Trophoblast cell (in vitro differentiated cells and primary cell): ENCODE measurements at regions not wholly inside any gene's neighbourhood (a gene's known extent, or its start where the extent isn't known, plus 50 kb on each side); places are given as distances from the start of the nearest gene placed in this dataset.

Experiments
- DNase-seq, 2 donors: peaks; one replicate each; pipeline ENCODE4 v3.0.0-alpha.2; 2016
- H2AFZ ChIP-seq: 2 replicates; pipeline ENCODE4 v1.6.1; 2013; ENCODE audit warnings: low read length, moderate library complexity, mild to moderate bottlenecking; ENCODE audit not compliant: insufficient read depth, poor library complexity
- H2AK5ac ChIP-seq: 2 replicates; pipeline ENCODE4 v1.6.1; 2013; ENCODE audit warnings: mild to moderate bottlenecking, low read length
- H2BK120ac ChIP-seq: 2 replicates; pipeline ENCODE4 v1.6.1; 2013; ENCODE audit warnings: low read length, mild to moderate bottlenecking, moderate library complexity; ENCODE audit not compliant: insufficient read depth, poor library complexity
- H2BK12ac ChIP-seq: 2 replicates; pipeline ENCODE4 v1.6.1; 2013; ENCODE audit warnings: mild to moderate bottlenecking, low read length, moderate library complexity
- H2BK5ac ChIP-seq: 2 replicates; pipeline ENCODE4 v1.6.1; 2013; ENCODE audit warnings: low read length, low read depth, moderate library complexity, mild to moderate bottlenecking; ENCODE audit not compliant: poor library complexity
- H3K14ac ChIP-seq: 2 replicates; pipeline ENCODE4 v1.6.1; 2013; ENCODE audit warnings: mild to moderate bottlenecking, low read length
- H3K18ac ChIP-seq: 2 replicates; pipeline ENCODE4 v1.6.1; 2013; ENCODE audit warnings: mild to moderate bottlenecking, low read length
- H3K23ac ChIP-seq: 2 replicates; pipeline ENCODE4 v1.6.1; 2013; ENCODE audit warnings: low read length
- H3K27ac ChIP-seq: 2 replicates; pipeline ENCODE4 v1.5.1; 2013; ENCODE audit warnings: low read depth, mild to moderate bottlenecking, inconsistent platforms, low read length, moderate library complexity
- H3K27me3 ChIP-seq: 2 replicates; pipeline ENCODE4 v1.6.1; 2013; ENCODE audit warnings: inconsistent platforms, mild to moderate bottlenecking, low read length, moderate library complexity; ENCODE audit not compliant: insufficient read depth
- H3K36me3 ChIP-seq, 2 experiments: 1 replicate in 1 of 2; 2 replicates in 1 of 2; pipeline ENCODE4 v1.6.1; 2013; ENCODE audit warnings: low read length in 2 of 2, mild to moderate bottlenecking in 2 of 2, moderate library complexity in 1 of 2; ENCODE audit not compliant: insufficient read depth in 2 of 2, control insufficient read depth in 1 of 2
- H3K4ac ChIP-seq: 2 replicates; pipeline ENCODE4 v1.6.1; 2013; ENCODE audit warnings: low read depth, mild to moderate bottlenecking, low read length, moderate library complexity
- H3K4me1 ChIP-seq, 2 experiments: 1 replicate in 1 of 2; 2 replicates in 1 of 2; pipeline ENCODE4 v1.6.1; 2013; ENCODE audit warnings: low read length in 2 of 2, mild to moderate bottlenecking in 2 of 2, moderate library complexity in 1 of 2; ENCODE audit not compliant: insufficient read depth in 2 of 2, control insufficient read depth in 1 of 2
- H3K4me2 ChIP-seq: 2 replicates; pipeline ENCODE4 v1.6.1; 2013; ENCODE audit warnings: inconsistent platforms, mild to moderate bottlenecking, low read length, moderate library complexity
- H3K4me3 ChIP-seq: 2 replicates; pipeline ENCODE4 v1.5.1; 2013; ENCODE audit warnings: mild to moderate bottlenecking, low read depth, low read length, inconsistent platforms
- H3K79me1 ChIP-seq: one replicate; pipeline ENCODE4 v1.6.1; 2013; ENCODE audit warnings: low read length
- H3K79me2 ChIP-seq: 2 replicates; pipeline ENCODE4 v1.6.1; 2013; ENCODE audit warnings: low read length, mild to moderate bottlenecking; ENCODE audit not compliant: control insufficient read depth, insufficient read depth, poor library complexity
- H3K9ac ChIP-seq: 2 replicates; pipeline ENCODE4 v1.6.1; 2013; ENCODE audit warnings: mild to moderate bottlenecking, low read length
- H3K9me3 ChIP-seq: 2 replicates; pipeline ENCODE4 v1.6.1; 2013; ENCODE audit warnings: low read depth, mild to moderate bottlenecking, control low read depth, inconsistent platforms, low read length; ENCODE audit not compliant: insufficient read depth
- H4K12ac ChIP-seq: 2 replicates; pipeline ENCODE4 v1.6.1; 2013; ENCODE audit warnings: low read depth, mild to moderate bottlenecking, low read length, moderate library complexity
- H4K8ac ChIP-seq: 2 replicates; pipeline ENCODE4 v1.6.1; 2013; ENCODE audit warnings: low read depth, mild to moderate bottlenecking, low read length, moderate library complexity
- H4K91ac ChIP-seq: one replicate; pipeline ENCODE4 v1.6.1; 2013; ENCODE audit warnings: low read depth, mild to moderate bottlenecking, low read length, moderate library complexity
- WGBS: extraction: QIAGEN DNeasy Blood & Tissue Kit; methylation state at CpG from one replicate; pipeline ENCODE4 v1.1.7; 2013; ENCODE audit warnings: missing lambda C conversion rate; ENCODE audit not compliant: insufficient read length, insufficient coverage; ENCODE audit errors: extremely low coverage; 5-methylcytosine and 5-hydroxymethylcytosine counted together

- no peak overlapping the region for H3K4me2 ChIP-seq
- no peak overlapping the region for H3K23ac ChIP-seq
- no peak overlapping the region for H4K91ac ChIP-seq
- no peak overlapping the region for H3K4ac ChIP-seq
- no peak overlapping the region for H2AFZ ChIP-seq
- no peak overlapping the region for H2BK120ac ChIP-seq
- no peak overlapping the region for H3K14ac ChIP-seq
- no peaks in the 10 kb centered on the region for H3K4me1 ChIP-seq
- no peaks in the 10 kb centered on the region for H3K9me3 ChIP-seq
- no peak overlapping the region for H4K8ac ChIP-seq
- no peak overlapping the region for H3K4me3 ChIP-seq
- H3K79me1 ChIP-seq, result no peaks in the 10 kb centered on the region
- no peak overlapping the region for H3K18ac ChIP-seq
- no peak overlapping the region for H3K9ac ChIP-seq
- no peak overlapping the region for H2AK5ac ChIP-seq
- WGBS, result no CpG with 5 or more reads among the region's 7 CpGs
- no peaks in the 10 kb centered on the region for H3K79me2 ChIP-seq
- no peak overlapping the region for H4K12ac ChIP-seq
- DNase-seq, result no peak
- H3K36me3 ChIP-seq, result no peaks in the 10 kb centered on the region
- H2BK12ac ChIP-seq, result no peak overlapping the region
- H3K27ac ChIP-seq, result no peak overlapping the region
- H3K27me3 ChIP-seq, result no peaks in the 10 kb centered on the region
- H2BK5ac ChIP-seq, result no peak overlapping the region
These were observed 345.3 kb upstream of the OBI1 start for GRCh38 chr13:79003989-79004898.

- H3K9ac ChIP-seq, result no peak overlapping the region
- H3K4me3 ChIP-seq, result no peak overlapping the region
- H3K4me1 ChIP-seq, result no peaks in the 10 kb centered on the region
- H3K9me3 ChIP-seq, result no peaks in the 10 kb centered on the region
- H3K23ac ChIP-seq, result no peak overlapping the region
- no peak overlapping the region for H2AK5ac ChIP-seq
- no peak overlapping the region for H3K14ac ChIP-seq
- DNase-seq, result no peak
- H4K8ac ChIP-seq, result no peak overlapping the region
- no peak overlapping the region for H4K12ac ChIP-seq
- no peak overlapping the region for H2BK12ac ChIP-seq
- no peak overlapping the region for H3K4ac ChIP-seq
- no peak overlapping the region for H3K27ac ChIP-seq
- H3K27me3 ChIP-seq, result no peaks in the 10 kb centered on the region
- no peak overlapping the region for H2BK5ac ChIP-seq
- no peak overlapping the region for H3K18ac ChIP-seq
- no peaks in the 10 kb centered on the region for H3K79me2 ChIP-seq
- no peaks in the 10 kb centered on the region for H3K79me1 ChIP-seq
- no CpG with 5 or more reads among the region's 4 CpGs for WGBS
- H2AFZ ChIP-seq, result no peak overlapping the region
- H4K91ac ChIP-seq, result no peak overlapping the region
- no peak overlapping the region for H2BK120ac ChIP-seq
- H3K36me3 ChIP-seq, result no peaks in the 10 kb centered on the region
- no peak overlapping the region for H3K4me2 ChIP-seq
These were observed 340.5 kb upstream of the OBI1 start for GRCh38 chr13:78999494-78999893.

- no peak overlapping the region for H3K4ac ChIP-seq
- no peaks in the 10 kb centered on the region for H3K9me3 ChIP-seq
- H2AK5ac ChIP-seq, result no peak overlapping the region
- H3K79me1 ChIP-seq, result no peaks in the 10 kb centered on the region
- H4K12ac ChIP-seq, result no peak overlapping the region
- H3K23ac ChIP-seq, result no peak overlapping the region
- no peak overlapping the region for H2BK5ac ChIP-seq
- H3K36me3 ChIP-seq, result no peaks in the 10 kb centered on the region
- H3K14ac ChIP-seq, result no peak overlapping the region
- no peak overlapping the region for H2BK120ac ChIP-seq
- H2AFZ ChIP-seq, result no peak overlapping the region
- no peak overlapping the region for H3K4me2 ChIP-seq
- no CpG with 5 or more reads among the region's 4 CpGs for WGBS
- no peak overlapping the region for H3K18ac ChIP-seq
- H3K9ac ChIP-seq, result no peak overlapping the region
- no peaks in the 10 kb centered on the region for H3K27me3 ChIP-seq
- no peak overlapping the region for H2BK12ac ChIP-seq
- DNase-seq, result no peak
- H4K91ac ChIP-seq, result no peak overlapping the region
- no peaks in the 10 kb centered on the region for H3K79me2 ChIP-seq
- no peak overlapping the region for H3K27ac ChIP-seq
- no peak overlapping the region for H3K4me3 ChIP-seq
- no peaks in the 10 kb centered on the region for H3K4me1 ChIP-seq
- no peak overlapping the region for H4K8ac ChIP-seq
These were observed 339.8 kb upstream of the OBI1 start for GRCh38 chr13:78998630-78999315.

GRCh38 chr13:78997902-78998629 lies 339.1 kb upstream of the OBI1 start:
- Histone ChIP-seq H2AFZ (no peak overlapping the region), H3K4me1 (no peaks in the 10 kb centered on the region), H2BK120ac (no peak overlapping the region), H4K12ac (no peak overlapping the region), H4K91ac (no peak overlapping the region), H3K4ac (no peak overlapping the region), H3K79me1 (no peaks in the 10 kb centered on the region), H3K36me3 (no peaks in the 10 kb centered on the region), H3K23ac (no peak overlapping the region), H3K79me2 (no peaks in the 10 kb centered on the region), H3K18ac (no peak overlapping the region), H4K8ac (no peak overlapping the region), H3K4me3 (no peak overlapping the region), H3K9ac (no peak overlapping the region), H3K27me3 (no peaks in the 10 kb centered on the region), H3K9me3 (no peaks in the 10 kb centered on the region), H3K14ac (no peak overlapping the region), H2BK5ac (no peak overlapping the region), H2BK12ac (no peak overlapping the region), H3K27ac (no peak overlapping the region), H2AK5ac (no peak overlapping the region), H3K4me2 (no peak overlapping the region)
- no peak for DNase-seq
- WGBS, result no CpG with 5 or more reads among the region's 9 CpGs
